ENCODE measurements at regions not wholly inside any gene's neighbourhood (a gene's known extent, or its start where the extent isn't known, plus 50 kb on each side); places are given as distances from the start of the nearest gene placed in this dataset.

GRCh38 chr2:217707131-217707611 is 295.6 kb downstream of the TNS1 start (continued):
- TF ChIP-seq EZH2phosphoT487 (IDR thresholded peaks at IDR 0.05; ENCODE audit: borderline replicate concordance, low read depth) (no peak), CHD2 (IDR thresholded peaks at IDR 0.05; ENCODE audit: low read length, partially characterized antibody) (no peak), FOSL2 (IDR thresholded peaks at IDR 0.05; ENCODE audit: borderline replicate concordance, low read depth) (no peak), TEAD4 (IDR thresholded peaks at IDR 0.05; ENCODE audit: borderline replicate concordance, insufficient read depth) (no peak), NFIC (IDR thresholded peaks at IDR 0.05; ENCODE audit: borderline replicate concordance) (no peak), RCOR1 (IDR thresholded peaks at IDR 0.05; ENCODE audit: low read length) (no peak), SMC3 (IDR thresholded peaks at IDR 0.05; ENCODE audit: low read depth, low read length) (no peak), NRF1 (IDR thresholded peaks at IDR 0.05; ENCODE audit: low read depth, low read length) (no peak), GABPA (IDR thresholded peaks at IDR 0.05; ENCODE audit: low read depth) (no peak), FOXJ3 (CRISPR knock-in tag; IDR thresholded peaks at IDR 0.05) (no peak), MXI1 (IDR thresholded peaks at IDR 0.05; ENCODE audit: low read depth, low read length) (no peak), TCF12 (IDR thresholded peaks at IDR 0.05) (no peak)

GRCh38 chr2:217706513-217706912 is 296.3 kb downstream of the TNS1 start:
- Histone ChIP-seq H4K20me1 (ENCODE audit: insufficient read depth) (no peaks in the 10 kb centered on the region), H3K79me2 (ENCODE audit: insufficient read depth) (no peaks in the 10 kb centered on the region), H3K4me2 (no peak overlapping the region), H3K4me1 (ENCODE audit: control insufficient read depth in 1 of 2, insufficient read depth in 2 of 2, low read depth in 1 of 2, low read length in 1 of 2) (peaks cover 10 to 25% of the 10 kb centered on the region in 2 experiments; a peak in 2 of 4 replicates), H3K9me3 (no peaks in the 10 kb centered on the region), H3K9me2 (no peaks in the 10 kb centered on the region), H3K27ac (ENCODE audit: low read depth in 2 of 2, low read length in 1 of 2) (no peak overlapping the region), H3K4me3 (ENCODE audit: low read depth in 2 of 2, low read length in 1 of 2) (no peak overlapping the region), H2AFZ (ENCODE audit: low read depth) (no peak overlapping the region), H3K27me3 (ENCODE audit: insufficient read depth) (no peaks in the 10 kb centered on the region), H3K9ac (no peak overlapping the region), H3F3A (replicated peaks; ENCODE audit: insufficient read depth) (no peaks in the 10 kb centered on the region), H3K36me3 (replicated peaks in 1 of 2; ENCODE audit: control insufficient read depth in 1 of 2, insufficient read depth in 2 of 2, low read length in 1 of 2) (no peaks in the 10 kb centered on the region)
- 85% methylated on average over 2 of the region's 2 CpGs for WGBS (ENCODE audit: low lambda C conversion rate)
- ChIA-PET POLR2A (no interaction called here), CTCF (interaction anchor here (1.2 to 6.2 kb wide), 4 partner anchors 7 to 1025 kb away, joined by 3 to 40 read pairs (median 4); no protein-coding TSS in a partner anchor)
- TF ChIP-seq EZH2phosphoT487 (IDR thresholded peaks at IDR 0.05; ENCODE audit: borderline replicate concordance, low read depth) = no peak
- TF ChIP-seq MAX (IDR thresholded peaks at IDR 0.05; ENCODE audit: low read depth) = no peak
- no peak for TF ChIP-seq EP300 (IDR thresholded peaks at IDR 0.05; ENCODE audit: borderline replicate concordance in 1 of 2, low read depth in 1 of 2, low read length in 1 of 2)
- no peak for TF ChIP-seq CTCF (IDR thresholded peaks at IDR 0.05)
- DNase-seq = no peak

- Histone ChIP-seq H3K4me3 (ENCODE audit: low read depth in 2 of 2, low read length in 1 of 2) (no peak overlapping the region), H3K27ac (ENCODE audit: low read depth in 2 of 2, low read length in 1 of 2) (no peak overlapping the region), H3K9ac (no peak overlapping the region), H3K4me2 (no peak overlapping the region), H2AFZ (ENCODE audit: low read depth) (no peak overlapping the region), H3F3A (replicated peaks; ENCODE audit: insufficient read depth) (no peaks in the 10 kb centered on the region), H3K27me3 (ENCODE audit: insufficient read depth) (no peaks in the 10 kb centered on the region), H4K20me1 (ENCODE audit: insufficient read depth) (no peaks in the 10 kb centered on the region), H3K9me2 (no peaks in the 10 kb centered on the region), H3K79me2 (ENCODE audit: insufficient read depth) (no peaks in the 10 kb centered on the region), H3K36me3 (replicated peaks in 1 of 2; ENCODE audit: control insufficient read depth in 1 of 2, insufficient read depth in 2 of 2, low read length in 1 of 2) (no peaks in the 10 kb centered on the region), H3K9me3 (no peaks in the 10 kb centered on the region), H3K4me1 (ENCODE audit: control insufficient read depth in 1 of 2, insufficient read depth in 2 of 2, low read depth in 1 of 2, low read length in 1 of 2) (peaks cover 8 to 23% of the 10 kb centered on the region in 2 experiments; a peak in 2 of 4 replicates)
- POLR2A ChIA-PET = no interaction called here
- CTCF ChIA-PET = interaction anchor here (0.9 to 6.2 kb wide), 4 partner anchors 8 to 1024 kb away, joined by 3 to 40 read pairs (median 4); no protein-coding TSS in a partner anchor
- DNase-seq = no peak
- 67% methylated on average over 1 of the region's 1 CpG for WGBS (ENCODE audit: low lambda C conversion rate)
- no peak for TF ChIP-seq RAD21 (IDR thresholded peaks at IDR 0.05; ENCODE audit: low read length)
- no peak for TF ChIP-seq USF1 (IDR thresholded peaks at IDR 0.05; ENCODE audit: borderline replicate concordance, low read depth)
- no peak for TF ChIP-seq POLR2AphosphoS5 (IDR thresholded peaks at IDR 0.05; ENCODE audit: low read depth, low read length)
- TF ChIP-seq MXI1 (IDR thresholded peaks at IDR 0.05; ENCODE audit: low read depth, low read length) = no peak
- TF ChIP-seq SIN3A (IDR thresholded peaks at IDR 0.05; ENCODE audit: borderline replicate concordance, low read depth, low read length) = no peak
- TF ChIP-seq TEAD4 (IDR thresholded peaks at IDR 0.05; ENCODE audit: borderline replicate concordance, insufficient read depth) = no peak
- TF ChIP-seq NFIC (IDR thresholded peaks at IDR 0.05; ENCODE audit: borderline replicate concordance) = no peak
- no peak for TF ChIP-seq FOXM1 (IDR thresholded peaks at IDR 0.05; ENCODE audit: low read depth)
- TF ChIP-seq IRF3 (IDR thresholded peaks at IDR 0.05; ENCODE audit: low read depth, low read length) = no peak
Measured at GRCh38 chr2:217706095-217706494, 296.7 kb downstream of the TNS1 start.
